ENCODE measurements at regions not wholly inside any gene's neighbourhood (a gene's known extent, or its start where the extent isn't known, plus 50 kb on each side); places are given as distances from the start of the nearest gene placed in this dataset.

- H3K4me3 Mint-ChIP-seq (ENCODE audit: unreplicated experiment), result no peak overlapping the region
- no peaks in the 10 kb centered on the region for H3K27me3 Mint-ChIP-seq (ENCODE audit: insufficient read depth, unreplicated experiment)
- ChIA-PET POLR2A (no interaction called here), CTCF (interaction anchor here (0.6 kb wide), 1 partner anchor 43 kb away, joined by 3 read pairs; no protein-coding TSS in a partner anchor)
- no peaks in the 10 kb centered on the region for H3K36me3 Mint-ChIP-seq (ENCODE audit: insufficient read depth, unreplicated experiment)
- no TSS peak for BruUV-seq (replicated peaks)
- no peak overlapping the region for H3K27ac Mint-ChIP-seq (ENCODE audit: low read depth, unreplicated experiment)
- peaks cover 7% of the 10 kb centered on the region for H3K9me3 Mint-ChIP-seq (ENCODE audit: unreplicated experiment)
- H3K4me1 Mint-ChIP-seq (ENCODE audit: insufficient read depth, unreplicated experiment), result no peaks in the 10 kb centered on the region
- DNase-seq (ENCODE audit: unreplicated experiment), result no peak
- TF ChIP-seq CTCF (IDR thresholded peaks at IDR 0.05; ENCODE audit: unreplicated experiment), result no peak
- intact Hi-C loops (cut with micrococcal nuclease), result no loop called here
These were observed 167.8 kb downstream of the NUP35 start for GRCh38 chr2:183292028-183292427.

- Mint-ChIP-seq H3K4me3 (ENCODE audit: unreplicated experiment) (no peak overlapping the region), H3K27me3 (ENCODE audit: insufficient read depth, unreplicated experiment) (no peaks in the 10 kb centered on the region), H3K27ac (ENCODE audit: low read depth, unreplicated experiment) (no peak overlapping the region), H3K4me1 (ENCODE audit: insufficient read depth, unreplicated experiment) (no peaks in the 10 kb centered on the region), H3K9me3 (ENCODE audit: unreplicated experiment) (peaks cover 7% of the 10 kb centered on the region), H3K36me3 (ENCODE audit: insufficient read depth, unreplicated experiment) (peaks cover 5% of the 10 kb centered on the region)
- no TSS peak for BruUV-seq (replicated peaks)
- intact Hi-C loops (cut with micrococcal nuclease), result no loop called here
- no peak for TF ChIP-seq CTCF (IDR thresholded peaks at IDR 0.05; ENCODE audit: unreplicated experiment)
- CTCF ChIA-PET, result no interaction called here
- POLR2A ChIA-PET, result no interaction called here
- DNase-seq (ENCODE audit: unreplicated experiment), result no peak
These were observed 215.1 kb downstream of the NUP35 start for GRCh38 chr2:183339311-183339710.

DNA sequence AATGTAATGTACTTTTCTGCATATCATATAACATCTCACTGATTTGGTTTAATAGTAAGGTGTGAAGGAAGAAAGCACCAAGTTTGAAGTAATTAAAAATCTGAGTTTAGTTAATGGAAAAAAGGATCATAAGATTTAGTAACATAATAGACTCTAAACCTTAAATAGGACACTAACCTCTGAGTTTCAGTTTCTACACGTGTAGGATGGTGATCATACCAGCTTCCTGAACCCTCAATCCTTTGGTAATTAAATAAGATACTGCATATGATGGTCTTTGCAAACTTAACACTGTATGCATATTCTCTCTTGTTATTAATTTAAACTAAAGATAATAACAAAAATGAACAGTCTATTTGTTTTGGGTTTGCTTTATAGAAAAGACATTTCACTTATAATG lies 216.8 kb downstream of the NUP35 start:
- ChIA-PET CTCF (no interaction called here), POLR2A (no interaction called here)
- intact Hi-C loops (cut with micrococcal nuclease), result no loop called here
- TF ChIP-seq CTCF (IDR thresholded peaks at IDR 0.05; ENCODE audit: unreplicated experiment), result no peak
- no TSS peak for BruUV-seq (replicated peaks)
- no peak overlapping the region for H3K4me3 Mint-ChIP-seq (ENCODE audit: unreplicated experiment)
- peaks cover 5% of the 10 kb centered on the region for H3K36me3 Mint-ChIP-seq (ENCODE audit: insufficient read depth, unreplicated experiment)
- H3K27ac Mint-ChIP-seq (ENCODE audit: low read depth, unreplicated experiment), result no peak overlapping the region
- no peak for DNase-seq (ENCODE audit: unreplicated experiment)
- no peaks in the 10 kb centered on the region for H3K27me3 Mint-ChIP-seq (ENCODE audit: insufficient read depth, unreplicated experiment)
- no peaks in the 10 kb centered on the region for H3K4me1 Mint-ChIP-seq (ENCODE audit: insufficient read depth, unreplicated experiment)
- H3K9me3 Mint-ChIP-seq (ENCODE audit: unreplicated experiment), result peaks cover 7% of the 10 kb centered on the region

- H3K27ac Mint-ChIP-seq (ENCODE audit: low read depth, unreplicated experiment), result no peak overlapping the region
- BruUV-seq (replicated peaks), result no TSS peak
- intact Hi-C loops (cut with micrococcal nuclease), result no loop called here
- H3K36me3 Mint-ChIP-seq (ENCODE audit: insufficient read depth, unreplicated experiment), result no peaks in the 10 kb centered on the region
- no peak for DNase-seq (ENCODE audit: unreplicated experiment)
- H3K4me3 Mint-ChIP-seq (ENCODE audit: unreplicated experiment), result no peak overlapping the region
- POLR2A ChIA-PET, result no interaction called here
- CTCF ChIA-PET, result interaction anchor here (0.7 to 2.6 kb wide), 6 partner anchors 11 to 1265 kb away, joined by 3 to 18 read pairs (median 6); no protein-coding TSS in a partner anchor
- H3K9me3 Mint-ChIP-seq (ENCODE audit: unreplicated experiment), result no peaks in the 10 kb centered on the region
- H3K4me1 Mint-ChIP-seq (ENCODE audit: insufficient read depth, unreplicated experiment), result no peaks in the 10 kb centered on the region
- H3K27me3 Mint-ChIP-seq (ENCODE audit: insufficient read depth, unreplicated experiment), result no peaks in the 10 kb centered on the region
- TF ChIP-seq CTCF (IDR thresholded peaks at IDR 0.05; ENCODE audit: unreplicated experiment), result no peak
These were observed 223.7 kb downstream of the NUP35 start for GRCh38 chr2:183347969-183348368.

Data from MCF 10A (cell line).